ENCODE measurements at regions not wholly inside any gene's neighbourhood (a gene's known extent, or its start where the extent isn't known, plus 50 kb on each side); places are given as distances from the start of the nearest gene placed in this dataset.

DNA sequence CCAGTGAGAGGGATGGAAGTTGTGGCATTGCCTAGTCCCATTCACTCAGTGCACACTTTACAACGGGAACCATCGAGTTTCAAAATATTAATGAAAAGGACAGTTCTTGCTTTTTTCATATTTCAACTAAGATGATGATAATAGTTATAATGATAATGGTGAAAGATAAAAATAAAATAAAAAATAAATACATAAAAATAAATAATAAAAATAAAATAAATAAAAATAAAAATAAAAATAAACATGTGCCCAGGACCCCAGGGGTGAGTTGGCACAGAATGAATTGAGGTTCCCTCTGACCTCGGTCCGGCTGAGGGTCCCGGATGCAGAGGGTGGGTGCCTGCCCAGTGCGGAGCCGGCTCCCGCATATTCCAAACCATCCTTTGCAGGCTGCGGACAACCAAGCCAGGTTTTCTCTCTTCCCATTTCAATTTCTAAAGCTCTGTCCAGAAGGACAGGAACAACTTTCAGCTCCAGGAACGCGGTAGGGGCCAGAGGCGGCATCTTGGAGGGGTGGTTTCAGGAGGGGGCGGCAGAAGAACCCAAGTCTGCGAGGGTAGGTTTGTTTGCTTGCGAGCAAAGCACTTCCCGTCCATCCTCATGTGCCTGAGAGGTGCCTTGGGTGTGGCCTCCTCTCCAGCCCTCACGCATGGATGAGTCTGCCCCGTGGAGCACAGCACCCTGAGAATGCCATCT, 236.8 kb downstream of the DLL1 start:
- DNase-seq (ENCODE audit: extremely low spot score, unreplicated experiment) = peak; percentile 60
- TF ChIP-seq, protein P1, sequence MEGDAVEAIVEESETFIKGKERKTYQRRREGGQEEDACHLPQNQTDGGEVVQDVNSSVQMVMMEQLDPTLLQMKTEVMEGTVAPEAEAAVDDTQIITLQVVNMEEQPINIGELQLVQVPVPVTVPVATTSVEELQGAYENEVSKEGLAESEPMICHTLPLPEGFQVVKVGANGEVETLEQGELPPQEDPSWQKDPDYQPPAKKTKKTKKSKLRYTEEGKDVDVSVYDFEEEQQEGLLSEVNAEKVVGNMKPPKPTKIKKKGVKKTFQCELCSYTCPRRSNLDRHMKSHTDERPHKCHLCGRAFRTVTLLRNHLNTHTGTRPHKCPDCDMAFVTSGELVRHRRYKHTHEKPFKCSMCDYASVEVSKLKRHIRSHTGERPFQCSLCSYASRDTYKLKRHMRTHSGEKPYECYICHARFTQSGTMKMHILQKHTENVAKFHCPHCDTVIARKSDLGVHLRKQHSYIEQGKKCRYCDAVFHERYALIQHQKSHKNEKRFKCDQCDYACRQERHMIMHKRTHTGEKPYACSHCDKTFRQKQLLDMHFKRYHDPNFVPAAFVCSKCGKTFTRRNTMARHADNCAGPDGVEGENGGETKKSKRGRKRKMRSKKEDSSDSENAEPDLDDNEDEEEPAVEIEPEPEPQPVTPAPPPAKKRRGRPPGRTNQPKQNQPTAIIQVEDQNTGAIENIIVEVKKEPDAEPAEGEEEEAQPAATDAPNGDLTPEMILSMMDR (conservative IDR thresholded peaks at IDR 0.05) = no peak
- H3K9me3 Mint-ChIP-seq = no peaks in the 10 kb centered on the region
- no peak overlapping the region for H3K4me3 Mint-ChIP-seq
- peaks cover 6% of the 10 kb centered on the region for H3K27me3 Mint-ChIP-seq
- H3K36me3 Mint-ChIP-seq = no peaks in the 10 kb centered on the region
- no peak overlapping the region for H3K27ac Mint-ChIP-seq
- no peaks in the 10 kb centered on the region for H3K4me1 Mint-ChIP-seq (ENCODE audit: unreplicated experiment)

GRCh38 chr6:170052991-170053821, 237.7 kb downstream of the DLL1 start:
- H3K4me1 Mint-ChIP-seq (ENCODE audit: unreplicated experiment) = no peaks in the 10 kb centered on the region
- no peaks in the 10 kb centered on the region for H3K9me3 Mint-ChIP-seq
- peaks cover 7% of the 10 kb centered on the region for H3K27me3 Mint-ChIP-seq
- no peak overlapping the region for H3K4me3 Mint-ChIP-seq
- no peak overlapping the region for H3K27ac Mint-ChIP-seq
- TF ChIP-seq, protein P1 (conservative IDR thresholded peaks at IDR 0.05) = no peak
- no peaks in the 10 kb centered on the region for H3K36me3 Mint-ChIP-seq
- peak; percentile 50 for DNase-seq (ENCODE audit: extremely low spot score, unreplicated experiment)

GRCh38 chr6:170051229-170052172, 239.4 kb downstream of the DLL1 start:
- peaks cover 7% of the 10 kb centered on the region for H3K27me3 Mint-ChIP-seq
- no peaks in the 10 kb centered on the region for H3K36me3 Mint-ChIP-seq
- TF ChIP-seq, protein P1 (conservative IDR thresholded peaks at IDR 0.05) = no peak
- H3K27ac Mint-ChIP-seq = no peak overlapping the region
- H3K4me3 Mint-ChIP-seq = no peak overlapping the region
- DNase-seq (ENCODE audit: extremely low spot score, unreplicated experiment) = peak; percentile 60
- H3K9me3 Mint-ChIP-seq = no peaks in the 10 kb centered on the region
- H3K4me1 Mint-ChIP-seq (ENCODE audit: unreplicated experiment) = no peaks in the 10 kb centered on the region

- Mint-ChIP-seq H3K4me3 (no peak overlapping the region), H3K27ac (no peak overlapping the region), H3K9me3 (no peaks in the 10 kb centered on the region), H3K27me3 (peaks cover 7% of the 10 kb centered on the region), H3K36me3 (no peaks in the 10 kb centered on the region), H3K4me1 (ENCODE audit: unreplicated experiment) (no peaks in the 10 kb centered on the region)
- TF ChIP-seq, protein P1 (conservative IDR thresholded peaks at IDR 0.05) = no peak
- DNase-seq (ENCODE audit: extremely low spot score, unreplicated experiment) = peak; percentile 54
Measured at GRCh38 chr6:170050591-170051041, 240.3 kb downstream of the DLL1 start.

Data from type B pancreatic cell (in vitro differentiated cells).